ENCODE measurements at regions not wholly inside any gene's neighbourhood (a gene's known extent, or its start where the extent isn't known, plus 50 kb on each side); places are given as distances from the start of the nearest gene placed in this dataset.
A peak's percentile ranks its signal among the peaks of the same experiment; 100 is the strongest.
"Not testable (repeated sequence)": the region's sequence is repeated elsewhere in the genome, so short reads cannot be mapped to it uniquely, and the experiment has no call there.

GRCh38 chrX:133483771-133484170 lies 68.5 kb upstream of the GPC4 start:
- H3K36me3 Mint-ChIP-seq; H3K4me1 Mint-ChIP-seq; H3K9me3 Mint-ChIP-seq; H3K27ac Mint-ChIP-seq; ATAC-seq (ENCODE audit: low read depth in 2 of 2); H3K27me3 Mint-ChIP-seq; DNase-seq; H3K4me3 Mint-ChIP-seq: not testable (repeated sequence)

- H3K4me1 Mint-ChIP-seq: no peaks in the 10 kb centered on the region
- ATAC-seq (ENCODE audit: low read depth in 2 of 2) (no peak), DNase-seq (no peak)
- H3K4me3 Mint-ChIP-seq: no peak overlapping the region
- peaks cover 0 to 9% (median 8%) of the 10 kb centered on the region in 7 donors for H3K9me3 Mint-ChIP-seq
- no peaks in the 10 kb centered on the region for H3K36me3 Mint-ChIP-seq
- no peak overlapping the region for H3K27ac Mint-ChIP-seq
- peaks cover 0 to 7% (median 5%) of the 10 kb centered on the region in 3 donors for H3K27me3 Mint-ChIP-seq
Observed at GRCh38 chrX:133482056-133482952, 67.0 kb upstream of the GPC4 start.

GRCh38 chrX:133477986-133478385 lies 62.7 kb upstream of the GPC4 start:
- no peak overlapping the region for H3K4me3 Mint-ChIP-seq
- no peak overlapping the region for H3K27ac Mint-ChIP-seq
- H3K27me3 Mint-ChIP-seq: peaks cover 0 to 12% (median 5%) of the 10 kb centered on the region in 3 donors
- no peaks in the 10 kb centered on the region for H3K4me1 Mint-ChIP-seq
- ATAC-seq (ENCODE audit: low read depth in 2 of 2) (no peak), DNase-seq (no peak)
- no peaks in the 10 kb centered on the region for H3K36me3 Mint-ChIP-seq
- peaks cover 0 to 8% (median 3%) of the 10 kb centered on the region in 7 donors for H3K9me3 Mint-ChIP-seq

- no peak for ATAC-seq (ENCODE audit: low read depth in 2 of 2)
- H3K36me3 Mint-ChIP-seq: no peaks in the 10 kb centered on the region
- H3K4me1 Mint-ChIP-seq: no peaks in the 10 kb centered on the region
- H3K9me3 Mint-ChIP-seq: peaks cover 0 to 10% (median 3%) of the 10 kb centered on the region in 7 donors
- no peak for DNase-seq
- H3K27ac Mint-ChIP-seq: no peak overlapping the region
- no peak overlapping the region for H3K4me3 Mint-ChIP-seq
- H3K27me3 Mint-ChIP-seq: peaks cover 8 to 24% (median 9%) of the 10 kb centered on the region in 3 donors
Observed at GRCh38 chrX:133475953-133476352, 60.7 kb upstream of the GPC4 start.

GRCh38 chrX:133475521-133475920 lies 60.2 kb upstream of the GPC4 start:
- Mint-ChIP-seq H3K4me3 (no peak overlapping the region), H3K4me1 (no peaks in the 10 kb centered on the region)

GRCh38 chrX:133474574-133474973 lies 59.3 kb upstream of the GPC4 start:
- Mint-ChIP-seq H3K36me3 (no peaks in the 10 kb centered on the region), H3K9me3 (peaks cover 0 to 7% (median under 1%) of the 10 kb centered on the region in 7 donors), H3K27me3 (peaks cover 8 to 19% (median 8%) of the 10 kb centered on the region in 3 donors), H3K4me1 (no peaks in the 10 kb centered on the region), H3K27ac (no peak overlapping the region), H3K4me3 (no peak overlapping the region)
- DNase-seq: no peak
- ATAC-seq (ENCODE audit: low read depth in 2 of 2): no peak

More at GRCh38 chrX:133475521-133475920, 60.2 kb upstream of the GPC4 start:
- DNase-seq (no peak), ATAC-seq (ENCODE audit: low read depth in 2 of 2) (no peak)
- Mint-ChIP-seq H3K9me3 (peaks cover 0 to 10% (median 3%) of the 10 kb centered on the region in 7 donors), H3K36me3 (no peaks in the 10 kb centered on the region), H3K27me3 (peaks cover 8 to 20% (median 9%) of the 10 kb centered on the region in 3 donors), H3K27ac (peak overlapping the region in 1 of 6 donors; percentile 21)

GRCh38 chrX:133473451-133473850 lies 58.2 kb upstream of the GPC4 start:
- Mint-ChIP-seq H3K27me3 (peaks cover 5 to 25% (median 8%) of the 10 kb centered on the region in 3 donors), H3K4me1 (no peaks in the 10 kb centered on the region), H3K36me3 (no peaks in the 10 kb centered on the region), H3K4me3 (no peak overlapping the region), H3K27ac (no peak overlapping the region), H3K9me3 (peaks cover 0 to 3% (median 0%) of the 10 kb centered on the region in 7 donors)
- ATAC-seq (ENCODE audit: low read depth in 2 of 2) (no peak), DNase-seq (no peak)

- Mint-ChIP-seq H3K4me1 (no peaks in the 10 kb centered on the region), H3K27ac (no peak overlapping the region), H3K36me3 (no peaks in the 10 kb centered on the region), H3K27me3 (peaks cover 5 to 21% (median 8%) of the 10 kb centered on the region in 3 donors), H3K9me3 (peaks cover 0 to 7% (median 0%) of the 10 kb centered on the region in 7 donors), H3K4me3 (no peak overlapping the region)
- no peak for ATAC-seq (ENCODE audit: low read depth in 2 of 2)
- DNase-seq: no peak
Observed at GRCh38 chrX:133468051-133468450, 52.8 kb upstream of the GPC4 start.

GRCh38 chrX:133465254-133465653 lies 50.0 kb upstream of the GPC4 start:
- peaks cover 0 to 4% (median 0%) of the 10 kb centered on the region in 7 donors for H3K9me3 Mint-ChIP-seq
- peaks cover 0 to 8% (median 0%) of the 10 kb centered on the region in 3 donors for H3K27me3 Mint-ChIP-seq
- no peaks in the 10 kb centered on the region for H3K4me1 Mint-ChIP-seq
- H3K27ac Mint-ChIP-seq: peak overlapping the region in 1 of 6 donors; percentile 28
- DNase-seq: no peak
- H3K4me3 Mint-ChIP-seq: no peak overlapping the region
- H3K36me3 Mint-ChIP-seq: no peaks in the 10 kb centered on the region
- no peak for ATAC-seq (ENCODE audit: low read depth in 2 of 2)

All from naive B cell (primary cell).